ENCODE measurements at regions not wholly inside any gene's neighbourhood (a gene's known extent, or its start where the extent isn't known, plus 50 kb on each side); places are given as distances from the start of the nearest gene placed in this dataset.
"Not testable (repeated sequence)": the region's sequence is repeated elsewhere in the genome, so short reads cannot be mapped to it uniquely, and the experiment has no call there.

- H3K36me3 Mint-ChIP-seq = no peaks in the 10 kb centered on the region
- TF ChIP-seq CTCF (IDR thresholded peaks at IDR 0.05; ENCODE audit: unreplicated experiment) = no peak
- DNase-seq (ENCODE audit: low spot score in 2 of 2, unreplicated experiment in 2 of 2) = no peak
- H3K9me3 Mint-ChIP-seq = peaks cover 2% of the 10 kb centered on the region
- H3K4me3 Mint-ChIP-seq = no peak overlapping the region
- H3K4me1 Mint-ChIP-seq = peaks cover 21% of the 10 kb centered on the region
- H3K27me3 Mint-ChIP-seq (ENCODE audit: low read depth) = no peaks in the 10 kb centered on the region
- H3K27ac Mint-ChIP-seq = no peak overlapping the region
Measured at GRCh38 chr14:54259821-54260220, 137.0 kb upstream of the CDKN3 start.

GRCh38 chr14:54261283-54261682, 135.5 kb upstream of the CDKN3 start:
- no peak for DNase-seq (ENCODE audit: low spot score in 2 of 2, unreplicated experiment in 2 of 2)
- no peak overlapping the region for H3K4me3 Mint-ChIP-seq
- TF ChIP-seq CTCF (IDR thresholded peaks at IDR 0.05; ENCODE audit: unreplicated experiment) = no peak
- no peaks in the 10 kb centered on the region for H3K27me3 Mint-ChIP-seq (ENCODE audit: low read depth)
- H3K36me3 Mint-ChIP-seq = no peaks in the 10 kb centered on the region
- H3K27ac Mint-ChIP-seq = no peak overlapping the region
- no peaks in the 10 kb centered on the region for H3K9me3 Mint-ChIP-seq
- peaks cover 21% of the 10 kb centered on the region for H3K4me1 Mint-ChIP-seq

GRCh38 chr14:54266616-54267015, 130.2 kb upstream of the CDKN3 start:
- not testable (repeated sequence) for H3K4me1 Mint-ChIP-seq; DNase-seq (ENCODE audit: low spot score in 2 of 2, unreplicated experiment in 2 of 2); H3K4me3 Mint-ChIP-seq; H3K27me3 Mint-ChIP-seq (ENCODE audit: low read depth); H3K27ac Mint-ChIP-seq; H3K9me3 Mint-ChIP-seq; H3K36me3 Mint-ChIP-seq

DNA sequence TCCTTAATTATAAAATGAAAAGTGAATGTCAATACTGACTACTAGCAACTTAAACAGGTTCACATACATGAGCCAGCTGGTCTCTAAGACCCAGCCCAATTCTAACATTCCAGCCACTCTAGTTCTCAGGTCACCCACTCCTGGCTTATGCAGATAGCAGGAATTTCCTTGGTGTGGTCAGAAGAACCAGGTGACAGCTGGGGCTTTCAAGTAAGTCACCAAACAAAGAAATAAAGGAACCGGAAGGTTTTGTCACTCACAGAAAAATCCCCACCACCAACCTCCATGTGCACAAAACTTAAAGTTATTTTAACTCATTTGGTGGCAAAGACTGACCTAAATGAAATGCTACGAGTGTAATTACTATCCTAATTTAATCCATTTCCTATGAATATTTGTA, 129.6 kb upstream of the CDKN3 start:
- no peak overlapping the region for H3K4me3 Mint-ChIP-seq
- H3K4me1 Mint-ChIP-seq = no peaks in the 10 kb centered on the region
- no peaks in the 10 kb centered on the region for H3K36me3 Mint-ChIP-seq
- no peak for DNase-seq (ENCODE audit: low spot score in 2 of 2, unreplicated experiment in 2 of 2)
- no peak overlapping the region for H3K27ac Mint-ChIP-seq
- no peaks in the 10 kb centered on the region for H3K9me3 Mint-ChIP-seq
- TF ChIP-seq CTCF (IDR thresholded peaks at IDR 0.05; ENCODE audit: unreplicated experiment) = no peak
- no peaks in the 10 kb centered on the region for H3K27me3 Mint-ChIP-seq (ENCODE audit: low read depth)

DNA sequence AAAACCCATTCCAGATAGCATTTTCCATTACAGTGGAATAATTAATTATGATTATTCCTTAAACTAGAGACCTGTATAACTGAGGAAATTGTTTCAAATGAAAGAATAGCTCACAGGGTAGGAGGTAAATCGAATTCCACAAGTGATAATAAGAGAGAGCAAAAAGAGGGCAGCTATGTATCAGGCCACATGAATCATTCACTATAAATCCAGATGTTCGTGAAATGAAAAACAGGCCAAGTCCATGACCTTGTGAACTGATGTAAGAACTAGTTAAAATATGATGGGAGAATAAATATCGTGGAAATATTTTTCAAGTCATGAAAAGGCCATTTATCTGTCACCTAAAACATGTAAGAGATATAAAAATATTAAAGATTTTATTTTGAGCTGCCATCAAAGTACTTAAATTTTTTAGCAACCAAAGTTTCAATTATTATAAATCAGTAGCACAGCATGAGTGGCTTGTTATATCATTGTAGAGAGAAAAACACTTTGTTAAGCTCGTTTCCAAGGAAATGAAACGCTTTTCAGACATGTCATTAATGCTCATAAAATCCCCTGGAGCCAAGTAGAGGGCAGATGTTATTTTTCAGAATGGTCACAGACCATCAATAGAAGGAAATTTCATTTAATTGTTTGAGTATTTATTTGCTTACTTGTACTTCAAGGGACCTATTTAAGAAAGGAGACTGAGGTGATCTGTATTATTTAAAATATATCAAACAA, 120.6 kb upstream of the CDKN3 start:
- H3K9me3 Mint-ChIP-seq = peaks cover 8% of the 10 kb centered on the region
- TF ChIP-seq CTCF (IDR thresholded peaks at IDR 0.05; ENCODE audit: unreplicated experiment) = no peak
- no peak overlapping the region for H3K4me3 Mint-ChIP-seq
- DNase-seq (ENCODE audit: low spot score in 2 of 2, unreplicated experiment in 2 of 2) = no peak
- peaks cover 7% of the 10 kb centered on the region for H3K4me1 Mint-ChIP-seq
- no peaks in the 10 kb centered on the region for H3K36me3 Mint-ChIP-seq
- H3K27me3 Mint-ChIP-seq (ENCODE audit: low read depth) = no peaks in the 10 kb centered on the region
- H3K27ac Mint-ChIP-seq = peak overlapping the region; percentile 67

GRCh38 chr14:54278087-54278486, 118.7 kb upstream of the CDKN3 start:
- H3K4me1 Mint-ChIP-seq = peaks cover 7% of the 10 kb centered on the region

More at GRCh38 chr14:54278087-54278486, 118.7 kb upstream of the CDKN3 start:
- H3K4me3 Mint-ChIP-seq = no peak overlapping the region
- DNase-seq (ENCODE audit: low spot score in 2 of 2, unreplicated experiment in 2 of 2) = no peak
- no peak overlapping the region for H3K27ac Mint-ChIP-seq
- H3K27me3 Mint-ChIP-seq (ENCODE audit: low read depth) = no peaks in the 10 kb centered on the region
- no peaks in the 10 kb centered on the region for H3K36me3 Mint-ChIP-seq
- TF ChIP-seq CTCF (IDR thresholded peaks at IDR 0.05; ENCODE audit: unreplicated experiment) = no peak
- peaks cover 9% of the 10 kb centered on the region for H3K9me3 Mint-ChIP-seq

Measured in mesothelial cell of epicardium (in vitro differentiated cells).